ENCODE measurements at regions not wholly inside any gene's neighbourhood (a gene's known extent, or its start where the extent isn't known, plus 50 kb on each side); places are given as distances from the start of the nearest gene placed in this dataset.
"Not testable (repeated sequence)": the region's sequence is repeated elsewhere in the genome, so short reads cannot be mapped to it uniquely, and the experiment has no call there.

GRCh38 chr4:57234252-57234775, 124.1 kb upstream of the IGFBP7 start:
- DNase-seq (ENCODE audit: low spot score): no peak

- DNase-seq (ENCODE audit: low spot score): no peak
Observed at GRCh38 chr4:57233386-57233785, 123.2 kb upstream of the IGFBP7 start.

- no peak for DNase-seq (ENCODE audit: low spot score)
Observed at GRCh38 chr4:57231781-57232180, 121.6 kb upstream of the IGFBP7 start.

- DNase-seq (ENCODE audit: low spot score): no peak
Observed at GRCh38 chr4:57220734-57221133, 110.5 kb upstream of the IGFBP7 start.

- no peak for DNase-seq (ENCODE audit: low spot score)
Observed at GRCh38 chr4:57220172-57220571, 110.0 kb upstream of the IGFBP7 start.

- DNase-seq (ENCODE audit: low spot score): no peak
Observed at GRCh38 chr4:57219431-57219830, 109.2 kb upstream of the IGFBP7 start.

- DNase-seq (ENCODE audit: low spot score): no peak
Observed at GRCh38 chr4:57214654-57215411, 104.6 kb upstream of the IGFBP7 start.

GRCh38 chr4:57211131-57211530, 100.9 kb upstream of the IGFBP7 start:
- DNase-seq (ENCODE audit: low spot score): no peak

GRCh38 chr4:57206172-57206571, 96.0 kb upstream of the IGFBP7 start:
- DNase-seq (ENCODE audit: low spot score): no peak

- DNase-seq (ENCODE audit: low spot score): no peak
Observed at GRCh38 chr4:57205580-57205979, 95.4 kb upstream of the IGFBP7 start.

GRCh38 chr4:57200799-57201327, 90.7 kb upstream of the IGFBP7 start:
- no peak for DNase-seq (ENCODE audit: low spot score)

GRCh38 chr4:57199267-57199666, 89.1 kb upstream of the IGFBP7 start:
- no peak for DNase-seq (ENCODE audit: low spot score)

GRCh38 chr4:57195622-57196021, 85.4 kb upstream of the IGFBP7 start:
- no peak for DNase-seq (ENCODE audit: low spot score)

- DNase-seq (ENCODE audit: low spot score): peak; percentile 63
Observed at GRCh38 chr4:57194068-57194611, 84.0 kb upstream of the IGFBP7 start.

GRCh38 chr4:57193209-57193810, 83.1 kb upstream of the IGFBP7 start:
- no peak for DNase-seq (ENCODE audit: low spot score)

GRCh38 chr4:57191523-57192034, 81.4 kb upstream of the IGFBP7 start:
- DNase-seq (ENCODE audit: low spot score): peak; percentile 37

GRCh38 chr4:57190601-57191481, 80.7 kb upstream of the IGFBP7 start:
- peak; percentile 68 for DNase-seq (ENCODE audit: low spot score)

GRCh38 chr4:57187246-57187645, 77.1 kb upstream of the IGFBP7 start:
- no peak for DNase-seq (ENCODE audit: low spot score)

GRCh38 chr4:57184378-57185029, 74.3 kb upstream of the IGFBP7 start:
- no peak for DNase-seq (ENCODE audit: low spot score)

- DNase-seq (ENCODE audit: low spot score): no peak
Observed at GRCh38 chr4:57182132-57182874, 72.1 kb upstream of the IGFBP7 start.

- DNase-seq (ENCODE audit: low spot score): not testable (repeated sequence)
Observed at GRCh38 chr4:57173136-57173535, 63.0 kb upstream of the IGFBP7 start.

All from iPS-NIHi11 (cell line).